ENCODE measurements at regions not wholly inside any gene's neighbourhood (a gene's known extent, or its start where the extent isn't known, plus 50 kb on each side); places are given as distances from the start of the nearest gene placed in this dataset.

DNA sequence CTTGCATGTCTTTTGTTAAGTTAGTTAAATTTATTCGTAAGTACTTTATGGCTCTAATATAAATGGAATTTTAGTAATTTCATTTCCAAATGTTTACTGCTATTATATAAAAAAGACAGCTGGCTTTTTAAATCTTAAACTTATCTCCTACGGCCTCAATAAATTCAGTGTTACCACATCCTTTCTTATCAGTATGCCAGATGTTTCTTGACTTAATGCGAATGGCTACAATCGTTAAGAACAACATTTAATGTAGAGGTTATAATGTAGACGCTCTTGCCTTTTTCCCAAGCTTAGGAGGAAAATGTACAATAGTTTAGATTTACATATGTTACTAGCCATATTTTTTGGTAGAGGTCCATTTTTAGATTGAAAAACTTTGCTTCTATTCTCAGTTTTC, 659.4 kb downstream of the TENT5A start:
- peak in 1 of 2 donors; percentile 9 for DNase-seq (ENCODE audit: low read depth in 2 of 2)
- TF ChIP-seq CTCF (IDR thresholded peaks at IDR 0.05; ENCODE audit: low read depth, low read length), result no peak
- no peak overlapping the region for H3K4me3 ChIP-seq (replicated peaks in 1 of 2; ENCODE audit: low read depth in 2 of 2, low read length in 2 of 2)

- no peak for TF ChIP-seq CTCF (IDR thresholded peaks at IDR 0.05; ENCODE audit: low read depth, low read length)
- H3K4me3 ChIP-seq (replicated peaks in 1 of 2; ENCODE audit: low read depth in 2 of 2, low read length in 2 of 2), result no peak overlapping the region
- no peak for DNase-seq (ENCODE audit: low read depth in 2 of 2)
Observed at GRCh38 chr6:81088145-81088544, 664.3 kb downstream of the TENT5A start.

- TF ChIP-seq CTCF (IDR thresholded peaks at IDR 0.05; ENCODE audit: low read depth, low read length), result no peak
- DNase-seq (ENCODE audit: low read depth in 2 of 2), result no peak
Observed at GRCh38 chr6:81086991-81087390, 665.5 kb downstream of the TENT5A start.

GRCh38 chr6:81085431-81085790, 667.1 kb downstream of the TENT5A start:
- no peak overlapping the region for H3K4me3 ChIP-seq (replicated peaks in 1 of 2; ENCODE audit: low read depth in 2 of 2, low read length in 2 of 2)
- DNase-seq (ENCODE audit: low read depth in 2 of 2), result no peak
- TF ChIP-seq CTCF (IDR thresholded peaks at IDR 0.05; ENCODE audit: low read depth, low read length), result no peak

More at GRCh38 chr6:81086991-81087390, 665.5 kb downstream of the TENT5A start:
- no peak overlapping the region for H3K4me3 ChIP-seq (replicated peaks in 1 of 2; ENCODE audit: low read depth in 2 of 2, low read length in 2 of 2)

DNA sequence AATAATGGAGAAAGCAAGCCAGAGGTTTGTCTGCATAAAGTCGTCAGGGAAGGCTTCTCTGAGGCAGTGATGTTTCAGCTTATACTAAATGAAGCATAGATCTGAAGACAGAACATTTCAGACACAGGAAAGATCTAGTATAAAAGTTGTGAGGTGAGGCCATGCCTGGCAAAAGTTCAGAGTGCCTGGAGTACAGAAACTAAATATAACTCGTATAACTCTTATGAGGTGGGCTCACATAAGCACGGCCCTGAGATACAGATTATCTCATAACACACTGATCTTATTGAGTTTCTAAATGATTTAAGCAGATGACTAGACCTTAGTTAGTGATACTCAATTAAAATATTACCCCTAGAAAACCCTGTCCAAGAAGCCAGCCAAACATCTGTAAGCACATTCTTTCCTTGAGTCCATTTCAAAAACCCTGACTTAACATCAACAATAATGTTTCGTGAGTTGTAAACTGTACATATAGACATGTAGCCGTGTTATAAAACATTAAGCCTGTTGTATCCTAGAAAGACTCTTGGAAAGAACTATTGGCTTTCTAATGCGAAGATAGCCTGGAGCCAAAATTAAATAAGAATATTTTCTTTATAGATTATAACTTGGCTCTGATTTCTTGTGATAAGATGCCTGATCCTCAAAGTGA, 667.6 kb downstream of the TENT5A start:
- DNase-seq (ENCODE audit: low read depth in 2 of 2), result no peak
- TF ChIP-seq CTCF (IDR thresholded peaks at IDR 0.05; ENCODE audit: low read depth, low read length), result no peak
- H3K4me3 ChIP-seq (replicated peaks in 1 of 2; ENCODE audit: low read depth in 2 of 2, low read length in 2 of 2), result no peak overlapping the region

DNA sequence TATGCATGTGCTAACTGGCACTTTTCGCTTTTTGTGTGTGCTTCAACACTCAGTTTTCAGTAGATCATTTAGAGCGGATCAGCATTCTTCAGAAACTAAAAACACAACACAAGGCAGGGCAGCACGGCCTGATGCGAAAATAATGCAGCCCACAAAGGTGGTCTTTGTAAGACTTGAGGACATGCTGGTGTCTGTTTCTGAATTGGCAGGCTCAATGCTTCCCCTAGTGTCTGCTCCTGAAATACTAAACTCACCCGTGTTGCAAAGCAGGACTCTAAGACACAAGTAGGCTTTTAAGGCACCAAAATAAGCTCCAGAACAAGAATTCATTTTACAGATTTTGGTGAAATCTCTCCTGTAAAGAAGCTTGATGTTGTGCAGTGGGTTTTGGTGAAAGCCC, 676.5 kb downstream of the TENT5A start:
- DNase-seq (ENCODE audit: low read depth in 2 of 2), result peak; percentile 11 to 24
- TF ChIP-seq CTCF (IDR thresholded peaks at IDR 0.05; ENCODE audit: low read depth, low read length), result peak; percentile 70
- no peak overlapping the region for H3K4me3 ChIP-seq (replicated peaks in 1 of 2; ENCODE audit: low read depth in 2 of 2, low read length in 2 of 2)

DNA sequence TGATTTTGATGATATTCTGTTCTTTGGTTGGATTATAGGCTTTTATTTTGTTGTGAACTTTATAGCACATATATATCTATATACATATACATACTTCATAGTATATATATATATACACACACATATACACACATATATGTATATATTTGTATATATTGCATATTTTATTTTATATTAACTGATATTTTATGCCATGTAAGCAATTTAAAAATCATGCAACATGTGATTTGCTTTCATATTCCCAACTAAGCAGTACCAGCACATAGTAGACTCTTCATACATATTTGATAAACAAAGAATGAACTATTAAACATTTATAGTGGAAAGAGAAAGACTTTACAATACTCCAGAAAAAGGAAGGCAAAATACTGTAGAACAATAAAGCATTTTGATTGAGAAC, 679.2 kb downstream of the TENT5A start:
- TF ChIP-seq CTCF (IDR thresholded peaks at IDR 0.05; ENCODE audit: low read depth, low read length), result no peak
- no peak for DNase-seq (ENCODE audit: low read depth in 2 of 2)
- no peak overlapping the region for H3K4me3 ChIP-seq (replicated peaks in 1 of 2; ENCODE audit: low read depth in 2 of 2, low read length in 2 of 2)

All from cardiac fibroblast (primary cell).